NCI-H1092 treated with DMSO at 0.1 percent for 48 hours (cell line): ENCODE measurements at regions not wholly inside any gene's neighbourhood (a gene's known extent, or its start where the extent isn't known, plus 50 kb on each side); places are given as distances from the start of the nearest gene placed in this dataset.
"Not testable (repeated sequence)": the region's sequence is repeated elsewhere in the genome, so short reads cannot be mapped to it uniquely, and the experiment has no call there.

Experiments used
- DNase-seq: peaks from one replicate; lab custom pipeline; 2025; lab: John Stamatoyannopoulos, UW

GRCh38 chr20:17891131-17891530, 77.5 kb downstream of the SNX5 start:
- DNase-seq: not testable (repeated sequence)

DNA sequence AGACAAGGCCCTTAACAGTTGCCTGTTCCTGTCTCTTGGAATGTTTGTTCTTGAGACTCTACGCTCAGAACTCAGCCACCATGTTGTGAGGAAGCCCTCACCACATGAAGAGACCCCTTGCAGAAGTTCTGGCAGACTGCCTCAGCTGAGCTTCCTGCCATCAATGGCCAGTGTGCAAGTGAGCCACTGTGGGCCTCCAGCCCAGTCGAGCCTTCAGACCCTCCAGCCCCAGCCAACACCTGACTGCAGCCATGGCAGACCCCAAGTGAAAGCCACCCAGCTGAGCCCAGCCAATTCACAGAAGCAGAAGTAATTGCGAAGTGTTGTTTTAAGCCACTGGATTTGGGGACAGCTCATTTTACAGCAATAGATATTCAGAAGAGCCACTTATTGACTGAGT, 78.3 kb downstream of the SNX5 start:
- no peak for DNase-seq

- DNase-seq: no peak
Observed at GRCh38 chr20:17889226-17889625, 79.4 kb downstream of the SNX5 start.

- no peak for DNase-seq
Observed at GRCh38 chr20:17888044-17888443, 80.5 kb downstream of the SNX5 start.

- no peak for DNase-seq
Observed at GRCh38 chr20:17887331-17888030, 81.1 kb downstream of the SNX5 start.

DNA sequence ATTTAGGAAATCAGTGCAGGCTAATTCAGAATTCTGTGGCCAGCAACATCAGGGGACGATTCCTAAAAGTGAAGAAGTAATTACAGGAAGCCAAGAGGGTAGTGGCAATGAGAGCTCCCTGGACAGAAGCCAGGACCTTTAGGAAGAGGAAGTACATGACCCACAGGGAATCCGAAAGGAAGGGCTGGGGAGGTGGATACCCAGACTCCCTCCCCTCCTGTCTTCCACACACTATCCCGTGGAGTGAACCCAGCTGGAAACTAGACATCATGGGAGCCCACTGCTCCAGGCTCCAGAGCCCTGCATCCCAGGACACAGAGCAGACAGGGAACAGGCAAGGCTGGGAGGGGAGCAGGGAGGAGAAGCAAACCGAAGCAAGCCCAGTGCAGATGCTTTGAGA, 83.0 kb downstream of the SNX5 start:
- no peak for DNase-seq

DNA sequence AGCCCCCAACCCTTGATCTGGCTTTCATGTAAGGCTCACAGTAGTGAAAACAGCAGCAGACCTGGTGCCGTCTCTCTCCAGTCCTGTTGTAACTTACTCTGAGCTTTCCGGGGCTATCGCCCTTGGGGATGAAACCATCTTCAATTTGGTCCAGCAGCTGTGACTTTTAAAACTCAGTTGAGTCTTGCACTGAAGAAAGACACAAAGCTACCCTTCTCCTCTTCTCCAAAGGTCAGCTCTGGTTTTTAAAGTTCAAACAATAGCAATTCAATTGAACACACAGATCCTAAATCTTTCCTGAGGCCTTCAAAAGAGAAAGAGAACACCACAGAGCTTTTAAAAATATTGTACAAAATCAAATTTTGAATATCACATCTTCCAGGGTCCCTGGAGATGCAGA, 83.5 kb downstream of the SNX5 start:
- no peak for DNase-seq

DNA sequence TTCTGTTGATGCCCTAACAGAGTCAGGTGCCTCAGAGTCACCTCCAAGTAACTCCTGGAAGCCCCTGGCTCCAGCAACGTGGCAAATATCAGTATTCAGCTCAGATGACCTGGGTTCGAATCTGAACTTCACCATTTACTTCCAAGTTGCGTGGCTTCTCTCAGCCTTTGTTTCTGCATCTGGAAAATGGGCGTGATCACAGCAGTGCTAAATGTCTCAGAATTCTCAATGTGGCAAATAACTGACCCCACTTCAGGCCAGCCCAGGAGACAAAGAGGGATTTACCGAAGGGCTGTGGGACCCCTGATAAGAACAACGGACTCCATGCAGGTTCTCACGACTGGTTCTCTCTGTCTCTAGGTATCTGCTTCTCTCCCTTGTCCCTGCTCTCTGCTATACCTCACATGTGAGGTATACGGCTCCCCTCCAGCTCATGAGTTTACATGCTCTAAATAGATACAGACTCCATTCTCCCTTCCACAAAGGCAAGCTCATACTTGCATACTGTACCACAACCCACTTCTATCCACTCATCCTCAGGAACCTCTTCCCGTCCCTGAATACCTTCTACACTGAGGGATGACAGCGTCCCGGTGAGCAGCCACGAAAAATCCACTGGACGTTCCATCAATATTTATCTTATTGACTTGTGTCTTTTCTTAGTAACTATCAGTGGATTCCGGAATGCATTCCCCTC, 84.1 kb downstream of the SNX5 start:
- DNase-seq: no peak

DNA sequence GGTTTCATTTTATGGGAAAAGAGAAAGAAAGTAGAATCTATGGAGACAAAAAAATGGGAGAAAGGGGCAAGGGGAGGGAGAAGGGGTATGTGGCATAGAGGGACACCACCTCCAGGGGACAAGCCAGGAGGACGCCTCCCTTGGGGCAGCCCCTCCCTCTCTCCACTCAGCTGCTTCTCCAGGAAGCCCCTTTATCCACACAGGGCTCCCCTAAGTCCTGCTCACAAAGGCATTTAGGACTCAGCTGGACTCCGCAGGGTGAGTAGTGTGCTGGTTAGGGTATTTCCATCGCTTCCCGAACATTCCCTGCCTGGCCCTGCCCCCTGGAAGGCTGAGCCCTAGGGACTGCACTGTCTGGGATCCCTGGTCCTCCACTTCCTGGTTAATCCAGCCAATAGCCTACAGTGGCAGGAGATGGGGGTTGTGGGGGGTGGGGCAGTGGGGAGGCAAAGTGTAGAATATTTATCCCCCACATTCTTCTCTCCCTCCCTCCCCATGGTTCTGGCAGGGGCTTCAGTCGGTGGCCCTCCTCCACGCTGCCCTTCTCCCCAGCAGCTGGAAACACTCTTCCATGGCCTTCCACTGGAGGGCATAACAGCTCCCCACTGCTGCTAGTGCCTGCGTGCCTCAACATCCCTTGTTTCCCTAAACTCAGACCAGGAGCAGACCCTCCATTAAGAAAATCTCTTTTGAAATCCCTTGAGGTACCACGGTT, 84.8 kb downstream of the SNX5 start:
- no peak for DNase-seq

- DNase-seq: no peak
Observed at GRCh38 chr20:17882834-17883591, 85.6 kb downstream of the SNX5 start.

DNA sequence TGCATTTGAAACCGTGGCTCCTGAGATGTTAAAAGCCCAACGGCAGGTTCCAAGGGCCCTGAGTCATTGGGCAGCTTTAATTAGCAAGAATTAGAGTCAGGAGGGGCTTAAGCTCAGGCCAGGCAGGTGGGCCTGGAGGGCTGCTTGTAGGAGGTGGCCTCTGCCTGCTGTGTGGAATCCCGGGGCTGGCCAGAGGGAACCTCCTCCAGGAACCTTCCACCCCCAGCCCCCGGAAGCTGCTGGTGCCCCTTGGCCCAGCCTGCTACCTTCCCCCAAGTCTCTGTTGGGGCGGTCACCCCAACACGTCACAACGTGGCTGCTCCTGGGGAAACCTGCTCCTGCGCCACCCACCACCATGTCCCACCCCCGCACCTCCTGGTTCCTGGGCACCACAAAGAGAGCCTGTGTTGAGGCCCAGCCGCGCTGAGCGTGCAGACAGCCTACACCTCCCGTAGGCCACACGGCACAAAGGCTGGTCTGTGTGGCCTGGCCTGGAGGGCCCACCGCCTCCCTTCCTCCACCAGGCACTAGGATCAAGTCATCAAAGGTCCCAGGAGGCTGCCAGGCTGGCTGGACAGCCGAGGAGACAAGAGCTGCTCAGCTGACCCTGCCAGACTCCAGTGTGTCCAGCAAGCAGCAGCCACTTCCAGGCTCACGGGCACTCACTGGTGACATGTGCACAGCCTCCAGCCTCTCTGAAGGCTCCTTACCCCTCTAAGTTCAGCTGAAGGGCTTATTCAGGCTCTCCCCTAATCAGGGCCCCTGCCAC, 86.3 kb downstream of the SNX5 start:
- no peak for DNase-seq

DNA sequence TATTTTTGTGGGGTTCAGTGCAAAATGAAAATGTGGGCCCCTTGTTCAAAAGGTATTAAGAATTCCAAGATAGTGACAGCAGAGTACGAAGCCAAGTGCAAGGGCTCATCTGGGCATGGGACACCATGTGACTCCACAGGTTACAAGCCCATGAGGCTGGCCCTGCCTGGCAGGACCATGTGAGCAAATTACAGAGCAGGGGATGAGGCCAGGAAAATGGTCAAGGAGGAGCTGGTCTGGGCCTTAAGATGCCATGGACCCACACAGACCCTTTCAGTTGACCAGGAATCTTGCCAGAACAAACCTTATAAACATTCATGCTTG, 86.9 kb downstream of the SNX5 start:
- no peak for DNase-seq

DNA sequence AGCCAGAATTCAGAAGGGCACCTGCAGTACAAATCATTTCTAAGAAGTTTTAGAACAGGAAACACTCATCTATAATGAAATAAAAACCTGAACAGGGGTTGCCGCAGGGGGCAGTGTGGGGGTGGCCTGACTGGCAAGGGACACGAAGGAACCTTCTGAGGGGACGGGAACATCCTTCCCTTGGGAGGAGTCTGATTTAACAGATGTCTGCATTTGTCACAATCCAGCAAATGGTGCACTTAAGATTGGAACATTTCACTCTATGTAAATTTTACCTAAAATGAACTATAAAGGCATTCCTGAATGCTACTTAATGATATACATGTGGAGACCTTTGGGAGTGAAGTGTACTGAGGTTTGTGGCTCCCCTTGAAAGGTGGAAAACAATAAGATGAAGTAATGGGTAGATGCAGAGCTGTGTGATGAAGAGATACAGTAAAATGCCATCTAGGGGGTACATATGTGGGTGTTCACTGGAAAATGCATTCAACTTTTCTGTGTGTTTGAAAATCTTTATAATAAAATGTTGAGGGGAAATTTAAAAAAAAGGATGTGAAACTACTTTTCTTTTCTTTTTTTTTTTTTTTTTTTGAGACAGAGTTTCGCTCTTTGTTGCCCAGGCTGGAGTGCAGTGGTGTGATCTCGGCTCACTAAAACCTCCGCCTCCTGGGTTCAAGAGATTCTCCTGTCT, 89.5 kb downstream of the SNX5 start:
- no peak for DNase-seq

DNA sequence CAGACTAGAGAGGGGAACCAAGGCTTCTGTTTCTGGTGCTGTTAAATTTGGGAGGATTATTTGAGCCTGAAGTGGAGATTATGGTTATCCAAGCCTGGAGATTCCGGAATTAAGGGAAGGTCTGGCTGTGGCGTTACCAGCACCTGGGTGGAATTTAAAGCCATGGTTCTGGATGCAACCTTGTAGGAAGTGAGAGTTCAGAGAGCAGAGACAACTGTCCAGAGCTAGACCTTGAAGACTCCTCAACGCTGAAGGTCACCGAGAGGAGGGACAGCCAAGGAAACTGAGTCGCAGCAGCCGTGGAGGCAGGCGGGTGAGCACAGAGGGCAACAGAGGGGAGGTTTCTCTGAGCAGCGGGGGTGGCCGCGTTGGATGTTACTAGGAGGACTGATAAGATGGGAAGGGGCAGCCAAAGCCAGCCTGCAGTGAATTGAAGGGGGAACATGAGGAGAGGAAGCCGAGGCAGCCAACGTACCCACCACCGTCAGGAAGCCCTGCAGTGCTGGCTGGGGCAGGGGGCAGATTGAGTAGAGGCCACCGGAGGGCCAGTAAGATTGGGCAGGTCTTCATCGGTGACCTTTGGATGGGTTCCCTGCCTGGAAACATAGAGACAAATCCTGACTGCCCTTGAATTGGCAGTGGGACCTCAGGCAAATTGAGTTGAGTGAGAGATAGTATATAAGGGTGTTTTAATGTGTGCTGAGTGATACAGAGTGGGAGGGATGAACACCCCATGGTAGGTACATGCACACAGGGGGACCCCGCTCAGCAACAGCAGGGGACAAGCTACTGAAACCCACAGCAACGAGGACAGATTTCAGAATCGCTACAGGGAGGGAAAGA, 90.3 kb downstream of the SNX5 start:
- DNase-seq: no peak

GRCh38 chr20:17875981-17876385, 92.6 kb downstream of the SNX5 start:
- DNase-seq: no peak

DNA sequence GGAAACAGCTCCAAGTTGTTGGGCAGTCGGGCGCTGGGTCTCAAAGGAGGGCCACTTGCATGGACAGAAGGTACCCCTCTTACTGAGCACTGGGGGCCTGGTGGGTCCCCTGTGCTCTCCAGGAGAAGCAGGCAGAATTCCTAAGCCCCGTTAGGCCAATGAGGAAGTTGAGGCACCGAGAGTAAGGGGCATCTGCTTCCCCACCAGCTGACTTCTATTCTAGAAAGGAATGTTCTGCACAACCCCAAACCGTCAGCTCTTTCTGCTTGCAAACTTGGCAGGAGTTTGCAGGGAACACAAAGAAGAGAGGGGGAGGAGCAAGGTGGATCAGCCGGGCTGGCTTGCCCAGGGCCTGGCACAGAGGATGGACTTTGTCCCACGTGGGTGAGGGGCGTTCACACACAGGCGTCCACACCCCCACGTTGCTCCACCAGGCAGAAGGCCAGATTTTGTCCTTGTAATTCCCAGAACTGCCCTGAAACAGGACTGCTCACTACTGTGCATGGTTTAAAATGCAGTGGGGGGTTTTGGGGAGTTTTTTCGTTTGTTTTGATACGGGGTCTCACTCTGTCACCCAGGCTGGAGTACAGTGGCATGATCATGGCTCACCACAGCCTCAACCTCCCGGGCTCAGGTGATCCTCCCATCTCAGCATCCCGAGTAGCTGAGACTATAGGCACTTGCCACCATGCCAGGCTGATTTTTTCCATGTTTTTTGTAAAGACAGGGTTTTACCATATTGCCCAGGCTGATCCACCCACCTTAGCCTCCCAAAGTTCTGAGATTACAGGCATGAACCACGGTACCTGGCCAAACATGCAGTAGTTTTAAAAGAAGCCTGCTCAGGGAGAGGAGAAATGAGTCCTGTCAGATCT, 93.3 kb downstream of the SNX5 start:
- no peak for DNase-seq

GRCh38 chr20:17874271-17875105, 94.1 kb downstream of the SNX5 start:
- no peak for DNase-seq
